ENCODE measurements at regions not wholly inside any gene's neighbourhood (a gene's known extent, or its start where the extent isn't known, plus 50 kb on each side); places are given as distances from the start of the nearest gene placed in this dataset.

DNA sequence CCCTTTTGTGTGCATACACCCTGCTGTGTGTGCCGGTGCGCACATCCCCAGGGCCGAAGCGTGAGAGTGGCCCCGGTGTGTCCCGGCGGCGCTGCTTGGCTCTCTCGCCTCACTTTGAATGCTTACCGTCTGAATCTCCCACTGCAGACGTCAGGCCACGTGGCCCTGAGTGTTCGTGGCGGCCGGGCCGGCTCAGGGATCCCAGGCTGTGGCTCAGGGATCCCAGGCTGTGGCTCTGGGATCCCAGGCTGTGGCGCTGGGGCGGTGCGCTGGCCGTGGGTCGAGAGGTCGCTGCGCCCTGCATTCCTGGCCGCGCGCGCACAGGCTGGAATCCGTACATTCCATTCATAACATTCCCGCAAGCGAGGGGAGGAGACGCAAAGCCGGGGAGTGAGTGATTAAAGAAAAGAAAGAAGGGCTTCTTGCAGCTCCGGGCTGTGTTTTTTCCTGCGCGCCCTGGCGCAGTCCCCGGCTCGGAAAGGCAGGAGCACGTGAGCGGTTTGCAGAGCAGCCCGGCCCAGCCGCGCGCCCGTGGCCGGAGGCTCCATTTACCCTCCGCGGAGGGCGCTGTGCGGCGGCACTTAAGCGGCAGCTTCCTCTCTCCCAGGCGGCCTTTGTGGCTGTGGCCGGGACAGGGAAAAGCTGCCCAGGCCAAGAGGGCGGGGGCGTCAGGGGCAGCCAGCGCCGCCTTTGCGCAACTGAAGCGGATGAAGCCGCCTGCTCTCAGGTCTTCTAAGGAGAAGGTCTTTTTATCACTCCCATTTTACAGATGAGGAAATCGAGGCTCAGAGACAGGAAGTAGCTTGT lies 87.0 kb upstream of the ALDH1L1 start (continued):
- TF ChIP-seq, protein P1, sequence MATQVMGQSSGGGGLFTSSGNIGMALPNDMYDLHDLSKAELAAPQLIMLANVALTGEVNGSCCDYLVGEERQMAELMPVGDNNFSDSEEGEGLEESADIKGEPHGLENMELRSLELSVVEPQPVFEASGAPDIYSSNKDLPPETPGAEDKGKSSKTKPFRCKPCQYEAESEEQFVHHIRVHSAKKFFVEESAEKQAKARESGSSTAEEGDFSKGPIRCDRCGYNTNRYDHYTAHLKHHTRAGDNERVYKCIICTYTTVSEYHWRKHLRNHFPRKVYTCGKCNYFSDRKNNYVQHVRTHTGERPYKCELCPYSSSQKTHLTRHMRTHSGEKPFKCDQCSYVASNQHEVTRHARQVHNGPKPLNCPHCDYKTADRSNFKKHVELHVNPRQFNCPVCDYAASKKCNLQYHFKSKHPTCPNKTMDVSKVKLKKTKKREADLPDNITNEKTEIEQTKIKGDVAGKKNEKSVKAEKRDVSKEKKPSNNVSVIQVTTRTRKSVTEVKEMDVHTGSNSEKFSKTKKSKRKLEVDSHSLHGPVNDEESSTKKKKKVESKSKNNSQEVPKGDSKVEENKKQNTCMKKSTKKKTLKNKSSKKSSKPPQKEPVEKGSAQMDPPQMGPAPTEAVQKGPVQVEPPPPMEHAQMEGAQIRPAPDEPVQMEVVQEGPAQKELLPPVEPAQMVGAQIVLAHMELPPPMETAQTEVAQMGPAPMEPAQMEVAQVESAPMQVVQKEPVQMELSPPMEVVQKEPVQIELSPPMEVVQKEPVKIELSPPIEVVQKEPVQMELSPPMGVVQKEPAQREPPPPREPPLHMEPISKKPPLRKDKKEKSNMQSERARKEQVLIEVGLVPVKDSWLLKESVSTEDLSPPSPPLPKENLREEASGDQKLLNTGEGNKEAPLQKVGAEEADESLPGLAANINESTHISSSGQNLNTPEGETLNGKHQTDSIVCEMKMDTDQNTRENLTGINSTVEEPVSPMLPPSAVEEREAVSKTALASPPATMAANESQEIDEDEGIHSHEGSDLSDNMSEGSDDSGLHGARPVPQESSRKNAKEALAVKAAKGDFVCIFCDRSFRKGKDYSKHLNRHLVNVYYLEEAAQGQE (IDR thresholded peaks at IDR 0.05) = peak; percentile 78
- TF ChIP-seq HNF4G (IDR thresholded peaks at IDR 0.05) = no peak
- TF ChIP-seq, protein P2, sequence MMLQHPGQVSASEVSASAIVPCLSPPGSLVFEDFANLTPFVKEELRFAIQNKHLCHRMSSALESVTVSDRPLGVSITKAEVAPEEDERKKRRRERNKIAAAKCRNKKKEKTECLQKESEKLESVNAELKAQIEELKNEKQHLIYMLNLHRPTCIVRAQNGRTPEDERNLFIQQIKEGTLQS (IDR thresholded peaks at IDR 0.05) = no peak
- peak; percentile 70 for TF ChIP-seq RAD21 (IDR thresholded peaks at IDR 0.05)
- peak; percentile 75 for TF ChIP-seq NR2F2 (IDR thresholded peaks at IDR 0.05)
- TF ChIP-seq SP1 (IDR thresholded peaks at IDR 0.05) = peak; percentile 82

DNA sequence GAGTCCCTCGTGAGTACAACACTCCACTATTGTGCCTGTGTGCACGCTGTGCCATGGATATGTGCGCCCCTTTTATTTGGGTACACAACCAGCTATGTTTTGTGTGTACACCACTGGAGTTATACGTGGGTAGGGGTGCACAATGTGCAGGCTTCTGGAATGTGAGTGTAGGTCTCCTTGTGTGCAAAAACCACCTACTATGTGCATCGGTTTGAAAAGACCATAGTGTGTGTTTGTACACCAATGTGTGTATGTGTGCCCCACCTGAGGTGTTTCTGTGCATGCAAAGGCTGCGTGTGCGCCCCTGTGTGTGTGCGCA lies 86.4 kb upstream of the ALDH1L1 start:
- Histone ChIP-seq H3K27me3 (ENCODE audit: control insufficient read depth in 4 of 4, insufficient read depth in 4 of 4, low read length in 3 of 4) (no peaks in the 10 kb centered on the region), H3K9ac (ENCODE audit: low read depth in 1 of 2, low read length in 2 of 2) (peak overlapping the region; percentile 15 to 44), H3K9me3 (ENCODE audit: control insufficient read depth in 4 of 4, low read length in 3 of 4) (no peaks in the 10 kb centered on the region), H3K4me1 (ENCODE audit: control insufficient read depth in 4 of 4, insufficient read depth in 4 of 4, low read length in 3 of 4) (peaks cover 5 to 40% (median 30%) of the 10 kb centered on the region in 4 donors), H3K27ac (ENCODE audit: low read depth in 1 of 2, low read length in 2 of 2) (peak overlapping the region; percentile 91 to 92), H3K4me3 (ENCODE audit: low read depth in 1 of 3, low read length in 3 of 3) (peak overlapping the region in 2 of 3 donors; percentile 32 to 43), H3K36me3 (ENCODE audit: control insufficient read depth in 4 of 4, insufficient read depth in 3 of 4, low read depth in 1 of 4, low read length in 3 of 4) (no peaks in the 10 kb centered on the region)
- DNase-seq (ENCODE audit: low spot score) = no peak
- WGBS = 42% methylated on average over 8 of the region's 8 CpGs
- TF ChIP-seq FOXA1 (IDR thresholded peaks at IDR 0.05) = no peak
- TF ChIP-seq, protein P2 (IDR thresholded peaks at IDR 0.05) = no peak
- no peak for TF ChIP-seq TAF1 (conservative IDR thresholded peaks at IDR 0.05)

DNA sequence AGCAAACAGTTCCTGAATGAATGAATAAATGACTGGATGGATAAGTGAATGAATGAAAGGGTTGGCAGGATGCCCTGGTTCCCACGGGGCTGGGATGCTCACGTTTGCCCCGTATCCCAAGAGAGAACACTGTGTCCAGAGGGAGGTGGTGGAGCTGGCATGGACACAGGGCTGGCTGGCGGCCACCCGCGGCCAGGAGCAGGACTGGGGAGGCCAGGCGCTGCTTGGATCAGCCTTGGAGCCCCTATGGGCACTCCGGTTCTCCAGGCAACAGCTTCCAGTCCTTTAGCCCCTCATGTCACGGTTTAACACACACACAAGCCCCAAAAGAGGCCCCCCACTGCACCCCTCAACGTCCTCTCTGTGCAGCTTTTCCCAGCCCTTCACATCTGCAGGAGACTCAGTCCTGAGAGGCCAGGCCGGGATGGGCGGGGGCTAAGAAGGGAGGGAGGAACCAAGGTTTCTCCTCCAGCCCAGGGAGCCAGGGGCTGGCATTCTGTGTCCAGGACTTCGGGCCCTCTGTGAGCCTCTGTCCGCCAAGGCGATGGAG lies 86.0 kb upstream of the ALDH1L1 start:
- H3K9me3 ChIP-seq (ENCODE audit: control insufficient read depth in 4 of 4, low read length in 3 of 4) = no peaks in the 10 kb centered on the region
- H3K27me3 ChIP-seq (ENCODE audit: control insufficient read depth in 4 of 4, insufficient read depth in 4 of 4, low read length in 3 of 4) = no peaks in the 10 kb centered on the region
- WGBS = 38% methylated on average over 15 of the region's 15 CpGs
- H3K4me1 ChIP-seq (ENCODE audit: control insufficient read depth in 4 of 4, insufficient read depth in 4 of 4, low read length in 3 of 4) = peaks cover 5 to 44% (median 32%) of the 10 kb centered on the region in 4 donors
- peak overlapping the region; percentile 91 to 92 for H3K27ac ChIP-seq (ENCODE audit: low read depth in 1 of 2, low read length in 2 of 2)
- no peak for DNase-seq (ENCODE audit: low spot score)
- H3K4me3 ChIP-seq (ENCODE audit: low read depth in 1 of 3, low read length in 3 of 3) = no peak overlapping the region
- H3K36me3 ChIP-seq (ENCODE audit: control insufficient read depth in 4 of 4, insufficient read depth in 3 of 4, low read depth in 1 of 4, low read length in 3 of 4) = no peaks in the 10 kb centered on the region
- peak overlapping the region in 1 of 2 donors; percentile 15 for H3K9ac ChIP-seq (ENCODE audit: low read depth in 1 of 2, low read length in 2 of 2)
- TF ChIP-seq, protein P3, sequence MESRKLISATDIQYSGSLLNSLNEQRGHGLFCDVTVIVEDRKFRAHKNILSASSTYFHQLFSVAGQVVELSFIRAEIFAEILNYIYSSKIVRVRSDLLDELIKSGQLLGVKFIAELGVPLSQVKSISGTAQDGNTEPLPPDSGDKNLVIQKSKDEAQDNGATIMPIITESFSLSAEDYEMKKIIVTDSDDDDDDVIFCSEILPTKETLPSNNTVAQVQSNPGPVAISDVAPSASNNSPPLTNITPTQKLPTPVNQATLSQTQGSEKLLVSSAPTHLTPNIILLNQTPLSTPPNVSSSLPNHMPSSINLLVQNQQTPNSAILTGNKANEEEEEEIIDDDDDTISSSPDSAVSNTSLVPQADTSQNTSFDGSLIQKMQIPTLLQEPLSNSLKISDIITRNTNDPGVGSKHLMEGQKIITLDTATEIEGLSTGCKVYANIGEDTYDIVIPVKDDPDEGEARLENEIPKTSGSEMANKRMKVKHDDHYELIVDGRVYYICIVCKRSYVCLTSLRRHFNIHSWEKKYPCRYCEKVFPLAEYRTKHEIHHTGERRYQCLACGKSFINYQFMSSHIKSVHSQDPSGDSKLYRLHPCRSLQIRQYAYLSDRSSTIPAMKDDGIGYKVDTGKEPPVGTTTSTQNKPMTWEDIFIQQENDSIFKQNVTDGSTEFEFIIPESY (IDR thresholded peaks at IDR 0.05) = no peak
- TF ChIP-seq, protein P4, sequence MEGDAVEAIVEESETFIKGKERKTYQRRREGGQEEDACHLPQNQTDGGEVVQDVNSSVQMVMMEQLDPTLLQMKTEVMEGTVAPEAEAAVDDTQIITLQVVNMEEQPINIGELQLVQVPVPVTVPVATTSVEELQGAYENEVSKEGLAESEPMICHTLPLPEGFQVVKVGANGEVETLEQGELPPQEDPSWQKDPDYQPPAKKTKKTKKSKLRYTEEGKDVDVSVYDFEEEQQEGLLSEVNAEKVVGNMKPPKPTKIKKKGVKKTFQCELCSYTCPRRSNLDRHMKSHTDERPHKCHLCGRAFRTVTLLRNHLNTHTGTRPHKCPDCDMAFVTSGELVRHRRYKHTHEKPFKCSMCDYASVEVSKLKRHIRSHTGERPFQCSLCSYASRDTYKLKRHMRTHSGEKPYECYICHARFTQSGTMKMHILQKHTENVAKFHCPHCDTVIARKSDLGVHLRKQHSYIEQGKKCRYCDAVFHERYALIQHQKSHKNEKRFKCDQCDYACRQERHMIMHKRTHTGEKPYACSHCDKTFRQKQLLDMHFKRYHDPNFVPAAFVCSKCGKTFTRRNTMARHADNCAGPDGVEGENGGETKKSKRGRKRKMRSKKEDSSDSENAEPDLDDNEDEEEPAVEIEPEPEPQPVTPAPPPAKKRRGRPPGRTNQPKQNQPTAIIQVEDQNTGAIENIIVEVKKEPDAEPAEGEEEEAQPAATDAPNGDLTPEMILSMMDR (IDR thresholded peaks at IDR 0.05; ENCODE audit: low read depth, low read length, missing input control) = no peak
- TF ChIP-seq FOXA2 (IDR thresholded peaks at IDR 0.05) (no peak), YY1 (IDR thresholded peaks at IDR 0.05) (no peak), JUND (IDR thresholded peaks at IDR 0.05) (no peak), NR2F2 (IDR thresholded peaks at IDR 0.05) (no peak), HNF4A (conservative IDR thresholded peaks at IDR 0.05) (peak; percentile 28 to 52), GABPA (IDR thresholded peaks at IDR 0.05 in 1 of 2, conservative IDR thresholded peaks at IDR 0.05 in 1 of 2) (no peak), HNF4G (IDR thresholded peaks at IDR 0.05) (no peak), TAF1 (conservative IDR thresholded peaks at IDR 0.05) (no peak), FOXA1 (IDR thresholded peaks at IDR 0.05) (no peak), SP1 (IDR thresholded peaks at IDR 0.05) (peak; percentile 75), EGR1 (IDR thresholded peaks at IDR 0.05; ENCODE audit: low read depth in 2 of 2) (no peak)
- TF ChIP-seq, protein P1 (IDR thresholded peaks at IDR 0.05) = peak; percentile 24
- TF ChIP-seq, protein P5, sequence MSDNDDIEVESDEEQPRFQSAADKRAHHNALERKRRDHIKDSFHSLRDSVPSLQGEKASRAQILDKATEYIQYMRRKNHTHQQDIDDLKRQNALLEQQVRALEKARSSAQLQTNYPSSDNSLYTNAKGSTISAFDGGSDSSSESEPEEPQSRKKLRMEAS (IDR thresholded peaks at IDR 0.05) = peak; percentile 49
